ENCODE measurements at regions not wholly inside any gene's neighbourhood (a gene's known extent, or its start where the extent isn't known, plus 50 kb on each side); places are given as distances from the start of the nearest gene placed in this dataset.
A peak's percentile ranks its signal among the peaks of the same experiment; 100 is the strongest.

GRCh38 chr5:77915346-77915745 is 139.2 kb upstream of the TBCA start:
- no peak for TF ChIP-seq CTCF (IDR thresholded peaks at IDR 0.05; ENCODE audit: unreplicated experiment in 3 of 3)
- Mint-ChIP-seq H3K4me3 (no peak overlapping the region), H3K4me1 (no peaks in the 10 kb centered on the region), H3K27ac (no peak overlapping the region), H3K9me3 (peaks cover 14% of the 10 kb centered on the region), H3K27me3 (ENCODE audit: low read depth) (peaks cover 9% of the 10 kb centered on the region), H3K36me3 (ENCODE audit: low read depth) (no peaks in the 10 kb centered on the region)

DNA sequence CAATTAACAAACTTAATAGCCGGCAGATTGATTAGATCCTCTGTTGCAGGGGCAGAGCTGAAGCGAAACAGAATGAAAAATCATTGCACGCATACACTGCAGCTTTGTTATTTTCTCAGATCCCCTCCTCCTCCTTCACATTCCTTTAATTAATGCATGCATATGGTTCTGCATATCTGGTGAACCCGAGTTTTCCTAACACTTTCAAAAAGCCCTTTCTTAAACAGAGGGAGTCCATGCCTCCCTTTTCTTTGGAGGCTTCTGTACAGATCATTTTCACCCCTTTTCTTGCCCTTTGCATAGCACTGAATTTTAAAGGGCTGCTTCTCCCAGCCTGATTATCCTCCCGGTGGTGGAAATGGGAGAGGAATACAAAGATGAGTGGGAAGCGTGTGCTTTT is 136.6 kb upstream of the TBCA start:
- peaks cover 14% of the 10 kb centered on the region for H3K9me3 Mint-ChIP-seq
- H3K27ac Mint-ChIP-seq = no peak overlapping the region
- TF ChIP-seq CTCF (IDR thresholded peaks at IDR 0.05; ENCODE audit: unreplicated experiment in 3 of 3) = no peak
- H3K4me1 Mint-ChIP-seq = no peaks in the 10 kb centered on the region
- peaks cover 9% of the 10 kb centered on the region for H3K27me3 Mint-ChIP-seq (ENCODE audit: low read depth)
- H3K4me3 Mint-ChIP-seq = no peak overlapping the region
- no peaks in the 10 kb centered on the region for H3K36me3 Mint-ChIP-seq (ENCODE audit: low read depth)

GRCh38 chr5:77910602-77911188 is 134.6 kb upstream of the TBCA start:
- no peaks in the 10 kb centered on the region for H3K36me3 Mint-ChIP-seq (ENCODE audit: low read depth)
- TF ChIP-seq CTCF (IDR thresholded peaks at IDR 0.05; ENCODE audit: unreplicated experiment in 3 of 3) = no peak
- peaks cover 10% of the 10 kb centered on the region for H3K27me3 Mint-ChIP-seq (ENCODE audit: low read depth)
- no peak overlapping the region for H3K27ac Mint-ChIP-seq
- no peak overlapping the region for H3K4me3 Mint-ChIP-seq
- peaks cover 12% of the 10 kb centered on the region for H3K9me3 Mint-ChIP-seq
- no peaks in the 10 kb centered on the region for H3K4me1 Mint-ChIP-seq

DNA sequence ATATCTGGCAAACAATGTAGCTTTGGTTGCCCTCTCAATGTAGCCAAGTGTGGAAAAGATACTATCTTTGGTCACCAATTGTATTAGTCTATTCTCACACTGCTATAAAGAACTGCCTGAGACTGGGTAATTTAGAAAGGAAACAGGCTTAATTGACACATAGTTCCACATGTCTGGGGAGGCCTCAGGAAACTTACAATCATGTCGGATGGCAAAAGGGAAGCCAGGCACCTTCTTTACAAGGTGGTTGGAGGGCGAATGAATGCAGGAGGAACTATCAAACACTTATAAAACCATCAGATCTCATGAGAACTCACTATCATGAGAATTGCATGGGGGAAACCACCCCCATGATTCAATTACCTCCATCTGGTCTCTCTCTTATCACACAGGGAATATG is 133.1 kb upstream of the TBCA start:
- peaks cover 7% of the 10 kb centered on the region for H3K9me3 Mint-ChIP-seq
- no peaks in the 10 kb centered on the region for H3K4me1 Mint-ChIP-seq
- H3K36me3 Mint-ChIP-seq (ENCODE audit: low read depth) = no peaks in the 10 kb centered on the region
- peaks cover 11% of the 10 kb centered on the region for H3K27me3 Mint-ChIP-seq (ENCODE audit: low read depth)
- no peak overlapping the region for H3K27ac Mint-ChIP-seq
- no peak overlapping the region for H3K4me3 Mint-ChIP-seq
- TF ChIP-seq CTCF (IDR thresholded peaks at IDR 0.05; ENCODE audit: unreplicated experiment in 3 of 3) = no peak

- H3K27ac Mint-ChIP-seq = peak overlapping the region in 1 of 3 experiments; percentile 56
Measured at GRCh38 chr5:77908787-77909186, 132.6 kb upstream of the TBCA start.

More at GRCh38 chr5:77908787-77909186, 132.6 kb upstream of the TBCA start:
- Mint-ChIP-seq H3K4me1 (no peaks in the 10 kb centered on the region), H3K9me3 (peaks cover 3% of the 10 kb centered on the region), H3K36me3 (ENCODE audit: low read depth) (no peaks in the 10 kb centered on the region), H3K4me3 (no peak overlapping the region), H3K27me3 (ENCODE audit: low read depth) (peaks cover 11% of the 10 kb centered on the region)
- no peak for TF ChIP-seq CTCF (IDR thresholded peaks at IDR 0.05; ENCODE audit: unreplicated experiment in 3 of 3)
